Neural progenitor cell (in vitro differentiated cells): ENCODE measurements at regions not wholly inside any gene's neighbourhood (a gene's known extent, or its start where the extent isn't known, plus 50 kb on each side); places are given as distances from the start of the nearest gene placed in this dataset.

Source experiments
- DNase-seq: peaks from one replicate; pipeline ENCODE4 v3.0.0-alpha.2; 2016; ENCODE audit warnings: low spot score
- H2AFZ ChIP-seq: fragments of 200-600 bp; sonication (generic); replicated peaks from 2 replicates; pipeline ENCODE4 v1.6.1; 2016; ENCODE audit warnings: antibody characterized with exemption
- H3F3A ChIP-seq: fragments of 200-600 bp; sonication (generic); 2 replicates; pipeline ENCODE4 v1.6.1; 2016; ENCODE audit warnings: antibody characterized with exemption, low read depth
- H3K27ac ChIP-seq: fragments of 200-600 bp; sonication (generic); 2 replicates; pipeline ENCODE4 v1.5.1; 2016; ENCODE audit warnings: mild to moderate bottlenecking
- H3K27me3 ChIP-seq: fragments of 200-600 bp; sonication (generic); 2 replicates; pipeline ENCODE4 v1.6.1; 2016; ENCODE audit warnings: mild to moderate bottlenecking, moderate library complexity
- H3K36me3 ChIP-seq: fragments of 200-600 bp; sonication (generic); 2 replicates; pipeline ENCODE4 v1.5.1; 2016
- H3K4me1 ChIP-seq: fragments of 200-600 bp; sonication (generic); 2 replicates; pipeline ENCODE4 v1.6.1; 2016; ENCODE audit warnings: mixed run types
- H3K4me2 ChIP-seq: fragments of 200-600 bp; sonication (generic); 2 replicates; pipeline ENCODE4 v1.6.1; 2016
- H3K4me3 ChIP-seq: fragments of 200-600 bp; sonication (generic); 2 replicates; pipeline ENCODE4 v1.5.1; 2016
- H3K79me2 ChIP-seq: fragments of 200-600 bp; sonication (generic); 2 replicates; pipeline ENCODE4 v1.6.1; 2016; ENCODE audit warnings: low read depth
- H3K9ac ChIP-seq: fragments of 200-600 bp; sonication (generic); 2 replicates; pipeline ENCODE4 v1.6.1; 2016
- H3K9me3 ChIP-seq: fragments of 200-600 bp; sonication (generic); 2 replicates; pipeline ENCODE4 v1.5.1; 2016; ENCODE audit warnings: low read depth
- H4K20me1 ChIP-seq: fragments of 200-600 bp; sonication (generic); 2 replicates; pipeline ENCODE4 v1.6.1; 2016; ENCODE audit warnings: low read depth
- H3K27ac Mint-ChIP-seq: 3 replicates; pipeline ENCODE4 v1.8.0; 2021; ENCODE audit warnings: mixed read lengths
- H3K27me3 Mint-ChIP-seq: 2 replicates; pipeline ENCODE4 v1.8.0; 2022; ENCODE audit warnings: low read depth, mild to moderate bottlenecking, inconsistent platforms, moderate library complexity, mixed read lengths; ENCODE audit not compliant: insufficient read depth
- H3K36me3 Mint-ChIP-seq: 3 replicates; pipeline ENCODE4 v1.8.0; 2021; ENCODE audit warnings: mixed read lengths
- H3K4me1 Mint-ChIP-seq: 3 replicates; pipeline ENCODE4 v1.8.0; 2021; ENCODE audit warnings: mixed read lengths
- H3K4me3 Mint-ChIP-seq: 3 replicates; pipeline ENCODE4 v1.8.0; 2021; ENCODE audit warnings: mild to moderate bottlenecking, moderate library complexity, mixed read lengths
- H3K9me3 Mint-ChIP-seq: 3 replicates; pipeline ENCODE4 v1.8.0; 2020; ENCODE audit warnings: mixed read lengths
- EZH2 ChIP-seq: fragments of 200-600 bp; sonication (generic); IDR thresholded peaks from 2 replicates; pipeline ENCODE4 v1.6.1; 2017; ENCODE audit warnings: antibody characterized with exemption, mild to moderate bottlenecking, moderate library complexity
- EZH2phosphoT487 ChIP-seq: fragments of 200-600 bp; sonication (generic); IDR thresholded peaks from 2 replicates; pipeline ENCODE4 v1.6.1; 2017; ENCODE audit warnings: antibody characterized with exemption
- TF ChIP-seq, protein P1 (sequence below): fragments of 200-600 bp; sonication (generic); IDR thresholded peaks from 2 replicates; pipeline ENCODE4 v1.5.1; 2017; ENCODE audit warnings: antibody characterized with exemption, mild to moderate bottlenecking

- H3K9me3 Mint-ChIP-seq, result peaks cover 4% of the 10 kb centered on the region
- no peaks in the 10 kb centered on the region for H3K27me3 Mint-ChIP-seq
- H4K20me1 ChIP-seq, result no peaks in the 10 kb centered on the region
- H3K4me3 ChIP-seq, result no peak overlapping the region
- no peak overlapping the region for H3K9ac ChIP-seq
- H3K4me1 ChIP-seq, result no peaks in the 10 kb centered on the region
- no peak for DNase-seq
- H3K27ac ChIP-seq, result no peak overlapping the region
- H3K27ac Mint-ChIP-seq, result no peak overlapping the region
- no peaks in the 10 kb centered on the region for H3K9me3 ChIP-seq
- no peak overlapping the region for H2AFZ ChIP-seq
- H3K79me2 ChIP-seq, result no peaks in the 10 kb centered on the region
- H3K27me3 ChIP-seq, result no peaks in the 10 kb centered on the region
- no peaks in the 10 kb centered on the region for H3F3A ChIP-seq
- peaks cover 2% of the 10 kb centered on the region for H3K4me1 Mint-ChIP-seq
- no peak for TF ChIP-seq EZH2
- no peak for TF ChIP-seq EZH2phosphoT487
- TF ChIP-seq, protein P1, sequence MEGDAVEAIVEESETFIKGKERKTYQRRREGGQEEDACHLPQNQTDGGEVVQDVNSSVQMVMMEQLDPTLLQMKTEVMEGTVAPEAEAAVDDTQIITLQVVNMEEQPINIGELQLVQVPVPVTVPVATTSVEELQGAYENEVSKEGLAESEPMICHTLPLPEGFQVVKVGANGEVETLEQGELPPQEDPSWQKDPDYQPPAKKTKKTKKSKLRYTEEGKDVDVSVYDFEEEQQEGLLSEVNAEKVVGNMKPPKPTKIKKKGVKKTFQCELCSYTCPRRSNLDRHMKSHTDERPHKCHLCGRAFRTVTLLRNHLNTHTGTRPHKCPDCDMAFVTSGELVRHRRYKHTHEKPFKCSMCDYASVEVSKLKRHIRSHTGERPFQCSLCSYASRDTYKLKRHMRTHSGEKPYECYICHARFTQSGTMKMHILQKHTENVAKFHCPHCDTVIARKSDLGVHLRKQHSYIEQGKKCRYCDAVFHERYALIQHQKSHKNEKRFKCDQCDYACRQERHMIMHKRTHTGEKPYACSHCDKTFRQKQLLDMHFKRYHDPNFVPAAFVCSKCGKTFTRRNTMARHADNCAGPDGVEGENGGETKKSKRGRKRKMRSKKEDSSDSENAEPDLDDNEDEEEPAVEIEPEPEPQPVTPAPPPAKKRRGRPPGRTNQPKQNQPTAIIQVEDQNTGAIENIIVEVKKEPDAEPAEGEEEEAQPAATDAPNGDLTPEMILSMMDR, result no peak
- H3K36me3 Mint-ChIP-seq, result no peaks in the 10 kb centered on the region
- no peak overlapping the region for H3K4me2 ChIP-seq
- no peak overlapping the region for H3K4me3 Mint-ChIP-seq
- H3K36me3 ChIP-seq, result no peaks in the 10 kb centered on the region
These were observed 88.6 kb downstream of the MGST1 start for GRCh38 chr12:16435875-16436554.

DNA sequence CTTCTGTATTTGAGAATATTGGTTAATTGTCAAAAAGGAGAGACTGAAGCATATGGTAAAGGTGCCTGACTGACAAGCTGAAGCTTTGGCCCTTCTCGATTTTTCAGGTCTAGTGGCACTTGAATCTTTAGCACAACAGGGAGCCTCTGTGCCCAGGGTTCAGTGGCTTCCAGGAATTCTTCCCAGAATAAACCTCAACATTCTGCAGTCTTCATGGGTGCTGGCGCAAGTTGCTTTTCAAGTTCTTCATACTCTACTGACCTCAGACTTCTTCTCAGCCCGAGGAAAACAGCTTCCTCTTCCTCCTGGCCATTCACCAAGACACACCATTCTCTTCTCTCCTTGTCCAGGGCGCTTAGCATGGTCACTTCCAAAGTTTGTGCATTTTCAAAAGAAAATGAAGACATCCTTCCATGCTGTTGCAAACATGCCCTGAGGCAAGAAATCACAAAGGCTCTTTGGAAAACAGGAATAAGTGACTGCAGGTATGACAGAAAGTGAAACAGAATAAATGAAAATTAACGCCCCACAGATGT lies 89.9 kb downstream of the MGST1 start:
- Mint-ChIP-seq H3K4me1 (peaks cover 2% of the 10 kb centered on the region), H3K27me3 (no peaks in the 10 kb centered on the region), H3K4me3 (no peak overlapping the region), H3K36me3 (no peaks in the 10 kb centered on the region), H3K27ac (no peak overlapping the region), H3K9me3 (no peaks in the 10 kb centered on the region)
- H3K9ac ChIP-seq, result no peak overlapping the region
- DNase-seq, result no peak
- H3K9me3 ChIP-seq, result no peaks in the 10 kb centered on the region
- TF ChIP-seq, protein P1, result no peak
- TF ChIP-seq EZH2phosphoT487 (no peak), EZH2 (no peak)
- H3K79me2 ChIP-seq, result no peaks in the 10 kb centered on the region
- H3K4me2 ChIP-seq, result no peak overlapping the region
- H3K4me3 ChIP-seq, result no peak overlapping the region
- no peaks in the 10 kb centered on the region for H3K27me3 ChIP-seq
- H3K4me1 ChIP-seq, result no peaks in the 10 kb centered on the region
- no peak overlapping the region for H2AFZ ChIP-seq
- H4K20me1 ChIP-seq, result no peaks in the 10 kb centered on the region
- no peak overlapping the region for H3K27ac ChIP-seq
- H3K36me3 ChIP-seq, result no peaks in the 10 kb centered on the region
- no peaks in the 10 kb centered on the region for H3F3A ChIP-seq

DNA sequence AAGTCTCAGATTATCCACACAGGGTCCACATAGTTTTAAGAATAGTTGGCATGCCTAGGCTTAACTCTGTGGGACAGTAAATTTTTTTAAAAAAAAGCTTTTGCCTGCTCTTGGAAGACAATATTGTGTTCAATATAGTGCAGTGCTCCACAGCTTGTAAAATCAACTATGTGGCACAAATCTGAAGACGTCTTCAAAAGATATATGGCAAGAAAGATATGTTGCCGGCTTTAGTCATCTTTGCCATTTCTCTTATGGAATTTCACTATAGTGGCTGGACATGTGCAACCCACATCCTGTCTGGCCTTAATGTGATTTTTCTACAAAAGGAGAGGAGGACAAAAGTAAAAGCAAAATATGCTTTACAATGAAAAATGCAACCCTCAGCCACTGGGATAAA lies 90.5 kb downstream of the MGST1 start:
- Mint-ChIP-seq H3K9me3 (no peaks in the 10 kb centered on the region), H3K27ac (no peak overlapping the region), H3K27me3 (no peaks in the 10 kb centered on the region), H3K4me1 (peaks cover 2% of the 10 kb centered on the region), H3K36me3 (no peaks in the 10 kb centered on the region), H3K4me3 (no peak overlapping the region)
- Histone ChIP-seq H3K4me2 (no peak overlapping the region), H3K79me2 (no peaks in the 10 kb centered on the region), H3K27me3 (no peaks in the 10 kb centered on the region), H3K9me3 (no peaks in the 10 kb centered on the region), H3K9ac (no peak overlapping the region), H2AFZ (no peak overlapping the region), H4K20me1 (no peaks in the 10 kb centered on the region), H3K27ac (no peak overlapping the region), H3K4me1 (no peaks in the 10 kb centered on the region), H3K36me3 (no peaks in the 10 kb centered on the region), H3F3A (no peaks in the 10 kb centered on the region), H3K4me3 (no peak overlapping the region)
- no peak for DNase-seq
- TF ChIP-seq EZH2, result no peak
- TF ChIP-seq EZH2phosphoT487, result no peak
- TF ChIP-seq, protein P1, result no peak
